ENCODE measurements at regions not wholly inside any gene's neighbourhood (a gene's known extent, or its start where the extent isn't known, plus 50 kb on each side); places are given as distances from the start of the nearest gene placed in this dataset.

- TF ChIP-seq, protein P1, sequence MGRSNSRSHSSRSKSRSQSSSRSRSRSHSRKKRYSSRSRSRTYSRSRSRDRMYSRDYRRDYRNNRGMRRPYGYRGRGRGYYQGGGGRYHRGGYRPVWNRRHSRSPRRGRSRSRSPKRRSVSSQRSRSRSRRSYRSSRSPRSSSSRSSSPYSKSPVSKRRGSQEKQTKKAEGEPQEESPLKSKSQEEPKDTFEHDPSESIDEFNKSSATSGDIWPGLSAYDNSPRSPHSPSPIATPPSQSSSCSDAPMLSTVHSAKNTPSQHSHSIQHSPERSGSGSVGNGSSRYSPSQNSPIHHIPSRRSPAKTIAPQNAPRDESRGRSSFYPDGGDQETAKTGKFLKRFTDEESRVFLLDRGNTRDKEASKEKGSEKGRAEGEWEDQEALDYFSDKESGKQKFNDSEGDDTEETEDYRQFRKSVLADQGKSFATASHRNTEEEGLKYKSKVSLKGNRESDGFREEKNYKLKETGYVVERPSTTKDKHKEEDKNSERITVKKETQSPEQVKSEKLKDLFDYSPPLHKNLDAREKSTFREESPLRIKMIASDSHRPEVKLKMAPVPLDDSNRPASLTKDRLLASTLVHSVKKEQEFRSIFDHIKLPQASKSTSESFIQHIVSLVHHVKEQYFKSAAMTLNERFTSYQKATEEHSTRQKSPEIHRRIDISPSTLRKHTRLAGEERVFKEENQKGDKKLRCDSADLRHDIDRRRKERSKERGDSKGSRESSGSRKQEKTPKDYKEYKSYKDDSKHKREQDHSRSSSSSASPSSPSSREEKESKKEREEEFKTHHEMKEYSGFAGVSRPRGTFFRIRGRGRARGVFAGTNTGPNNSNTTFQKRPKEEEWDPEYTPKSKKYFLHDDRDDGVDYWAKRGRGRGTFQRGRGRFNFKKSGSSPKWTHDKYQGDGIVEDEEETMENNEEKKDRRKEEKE (IDR thresholded peaks at IDR 0.05): no peak
- TF ChIP-seq SUZ12 (IDR thresholded peaks at IDR 0.05; ENCODE audit: low read depth, low read length) (no peak), RXRA (CRISPR knock-in tag; IDR thresholded peaks at IDR 0.05) (no peak), EP300 (IDR thresholded peaks at IDR 0.05; ENCODE audit: low read depth in 2 of 2, low read length in 2 of 2) (no peak), EP300 (CRISPR knock-in tag; IDR thresholded peaks at IDR 0.05; ENCODE audit: borderline replicate concordance) (no peak), AGO2 (optimal IDR thresholded peaks at IDR 0.05; ENCODE audit: low read depth, low read length) (no peak), CTCF (CRISPR knock-in tag; IDR thresholded peaks at IDR 0.05) (no peak), POLR2AphosphoS5 (IDR thresholded peaks at IDR 0.05; ENCODE audit: low read depth, low read length) (no peak), SP2 (CRISPR knock-in tag; IDR thresholded peaks at IDR 0.05) (no peak)
- TF ChIP-seq, protein P2, sequence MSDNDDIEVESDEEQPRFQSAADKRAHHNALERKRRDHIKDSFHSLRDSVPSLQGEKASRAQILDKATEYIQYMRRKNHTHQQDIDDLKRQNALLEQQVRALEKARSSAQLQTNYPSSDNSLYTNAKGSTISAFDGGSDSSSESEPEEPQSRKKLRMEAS (IDR thresholded peaks at IDR 0.05): no peak
Observed at GRCh38 chr11:104637662-104638170, 260.5 kb downstream of the CASP12 start.
